ENCODE measurements at regions not wholly inside any gene's neighbourhood (a gene's known extent, or its start where the extent isn't known, plus 50 kb on each side); places are given as distances from the start of the nearest gene placed in this dataset.

GRCh38 chr1:232428786-232429530 is 201.0 kb downstream of the SIPA1L2 start:
- DNase-seq (ENCODE audit: low spot score) = no peak
- no peak for TF ChIP-seq CTCF (conservative IDR thresholded peaks at IDR 0.05; ENCODE audit: low read depth)
- no peak overlapping the region for H3K27ac ChIP-seq
- ChIA-PET POLR2A (ENCODE audit: low non-redundant PET) (no interaction called here), CTCF (no interaction called here)

- TF ChIP-seq CTCF (conservative IDR thresholded peaks at IDR 0.05; ENCODE audit: low read depth) = no peak
- DNase-seq (ENCODE audit: low spot score) = no peak
- ChIA-PET CTCF (no interaction called here), POLR2A (ENCODE audit: low non-redundant PET) (no interaction called here)
- H3K27ac ChIP-seq = no peak overlapping the region
These were observed 201.8 kb downstream of the SIPA1L2 start for GRCh38 chr1:232428036-232428645.

- no peak for DNase-seq (ENCODE audit: low spot score)
- H3K27ac ChIP-seq = no peak overlapping the region
- CTCF ChIA-PET = interaction anchor here (0.9 kb wide), 1 partner anchor 130 kb away, joined by 3 read pairs; no protein-coding TSS in a partner anchor
- TF ChIP-seq CTCF (conservative IDR thresholded peaks at IDR 0.05; ENCODE audit: low read depth) = no peak
- POLR2A ChIA-PET (ENCODE audit: low non-redundant PET) = no interaction called here
These were observed 203.1 kb downstream of the SIPA1L2 start for GRCh38 chr1:232426801-232427200.

GRCh38 chr1:232425421-232425820 is 204.5 kb downstream of the SIPA1L2 start:
- ChIA-PET POLR2A (ENCODE audit: low non-redundant PET) (no interaction called here), CTCF (interaction anchor here (0.6 to 0.7 kb wide), 2 partner anchors 141 to 204 kb away, joined by 3 read pairs; partner anchors contain the start of gene SIPA1L2)
- H3K27ac ChIP-seq = no peak overlapping the region
- DNase-seq (ENCODE audit: low spot score) = no peak
- no peak for TF ChIP-seq CTCF (conservative IDR thresholded peaks at IDR 0.05; ENCODE audit: low read depth)

- POLR2A ChIA-PET (ENCODE audit: low non-redundant PET) = no interaction called here
- H3K27ac ChIP-seq = no peak overlapping the region
- no peak for DNase-seq (ENCODE audit: low spot score)
- CTCF ChIA-PET = no interaction called here
- TF ChIP-seq CTCF (conservative IDR thresholded peaks at IDR 0.05; ENCODE audit: low read depth) = no peak
These were observed 206.3 kb downstream of the SIPA1L2 start for GRCh38 chr1:232423591-232423990.

DNA sequence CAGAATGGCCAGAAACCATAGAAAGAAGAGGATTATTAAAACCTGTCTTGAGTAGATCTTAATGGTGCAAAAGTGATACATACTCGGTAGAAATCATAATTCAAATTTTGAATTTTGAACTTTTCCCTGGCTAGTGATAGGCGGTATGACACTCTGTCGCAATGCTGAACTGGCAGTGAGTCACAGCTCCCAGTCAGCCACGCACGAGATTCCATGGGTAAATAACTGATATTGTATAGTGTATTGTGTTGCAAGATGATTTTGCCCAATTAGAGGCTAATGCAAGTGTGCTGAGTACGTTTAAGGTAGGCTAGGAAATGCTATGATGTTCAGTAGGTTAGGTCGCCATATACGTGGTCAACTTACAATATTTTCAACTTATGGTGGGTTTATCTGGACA is 207.0 kb downstream of the SIPA1L2 start:
- ChIA-PET CTCF (interaction anchor here (0.6 kb wide), 1 partner anchor 198 kb away, joined by 3 read pairs; no protein-coding TSS in a partner anchor), POLR2A (ENCODE audit: low non-redundant PET) (no interaction called here)
- TF ChIP-seq CTCF (conservative IDR thresholded peaks at IDR 0.05; ENCODE audit: low read depth) = no peak
- DNase-seq (ENCODE audit: low spot score) = peak; percentile 44
- no peak overlapping the region for H3K27ac ChIP-seq
